HPDE6-E6E7 (cell line): ENCODE measurements at regions not wholly inside any gene's neighbourhood (a gene's known extent, or its start where the extent isn't known, plus 50 kb on each side); places are given as distances from the start of the nearest gene placed in this dataset.
"Not testable (repeated sequence)": the region's sequence is repeated elsewhere in the genome, so short reads cannot be mapped to it uniquely, and the experiment has no call there.

ENCODE experiments used
- DNase-seq: peaks from one replicate; pipeline ENCODE4 v3.0.0; 2011; ENCODE audit warnings: missing footprints; ENCODE audit errors: extremely low spot score

DNA sequence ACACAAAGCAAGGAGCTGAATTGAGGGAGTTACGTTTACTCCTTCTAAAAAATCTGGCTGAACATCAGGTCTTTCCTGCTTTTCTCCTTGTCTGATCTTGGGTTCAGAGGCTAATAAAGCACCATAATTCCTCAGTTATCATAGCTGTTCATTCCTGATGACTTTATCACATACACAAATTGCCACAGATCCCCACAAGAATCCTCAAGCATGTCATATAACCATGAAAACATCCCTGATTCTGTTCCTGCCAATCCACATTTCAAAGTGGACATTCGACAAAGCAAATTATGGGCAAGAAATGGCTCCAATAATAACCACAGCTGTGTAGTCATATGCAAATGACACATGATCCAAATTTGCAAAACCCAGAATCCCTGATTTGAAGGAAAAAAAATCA, 321.3 kb downstream of the MEX3B start:
- no peak for DNase-seq

DNA sequence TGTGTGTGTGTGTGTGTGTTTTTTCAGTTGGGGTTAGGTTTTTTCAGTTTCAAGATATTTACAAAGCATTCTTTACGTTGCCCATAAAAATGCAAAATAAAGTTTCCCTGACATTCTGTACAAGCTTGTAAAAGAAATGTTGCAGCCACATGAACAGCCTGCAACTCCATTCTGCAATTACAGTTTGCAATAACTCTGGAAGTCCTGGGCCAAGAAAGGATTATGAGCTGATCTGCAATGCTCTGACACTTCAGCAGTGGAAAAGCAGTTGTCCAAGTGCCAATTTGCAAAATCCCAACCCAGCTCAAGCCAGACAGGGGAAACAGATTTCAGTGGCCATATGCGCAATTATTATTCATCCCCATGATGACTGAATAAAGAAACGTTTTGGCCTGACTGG, 322.1 kb downstream of the MEX3B start:
- DNase-seq, result no peak

DNA sequence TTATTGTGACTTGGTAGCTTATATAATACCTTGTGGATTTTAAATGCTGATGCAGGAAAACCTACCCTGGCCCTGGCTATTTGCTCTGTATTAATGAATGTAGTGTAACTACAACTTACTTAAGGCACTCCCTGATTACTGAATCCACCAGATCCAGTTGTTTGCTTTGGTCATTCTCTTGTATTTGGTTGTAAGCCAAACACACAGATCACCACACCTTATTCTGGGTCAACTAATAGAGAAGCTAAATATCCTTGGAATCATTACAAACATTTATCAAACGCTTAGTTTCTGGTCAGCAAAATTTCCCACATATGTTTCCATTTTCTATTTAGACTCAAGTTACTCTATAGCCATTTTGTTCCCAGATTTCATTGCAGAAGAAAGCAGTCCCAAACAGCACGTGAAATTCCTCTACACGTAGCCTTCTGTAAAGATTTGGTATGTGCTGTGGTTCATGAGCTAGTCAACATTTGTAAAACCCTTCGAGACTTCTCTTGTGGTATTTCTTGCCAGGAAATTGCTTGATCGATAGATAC, 322.6 kb downstream of the MEX3B start:
- no peak for DNase-seq

DNA sequence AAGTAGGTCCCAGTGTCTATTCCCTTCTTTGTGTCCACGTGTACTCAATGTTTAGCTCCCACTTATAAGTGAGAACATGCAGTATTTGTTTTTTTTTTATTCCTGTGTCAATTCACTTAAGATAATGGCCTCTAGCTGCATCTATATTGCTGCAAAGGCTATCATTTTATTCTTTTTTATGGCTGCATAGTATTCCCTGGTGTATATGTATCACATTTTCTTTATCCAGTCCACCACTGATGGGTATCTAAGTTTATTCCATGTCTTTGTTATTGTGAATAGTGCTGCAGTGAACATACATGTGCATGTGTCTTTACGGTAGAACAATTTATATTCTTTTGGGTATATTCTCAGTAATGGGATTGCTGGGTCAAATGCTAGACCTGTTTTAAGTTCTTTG, 329.4 kb downstream of the MEX3B start:
- not testable (repeated sequence) for DNase-seq

DNA sequence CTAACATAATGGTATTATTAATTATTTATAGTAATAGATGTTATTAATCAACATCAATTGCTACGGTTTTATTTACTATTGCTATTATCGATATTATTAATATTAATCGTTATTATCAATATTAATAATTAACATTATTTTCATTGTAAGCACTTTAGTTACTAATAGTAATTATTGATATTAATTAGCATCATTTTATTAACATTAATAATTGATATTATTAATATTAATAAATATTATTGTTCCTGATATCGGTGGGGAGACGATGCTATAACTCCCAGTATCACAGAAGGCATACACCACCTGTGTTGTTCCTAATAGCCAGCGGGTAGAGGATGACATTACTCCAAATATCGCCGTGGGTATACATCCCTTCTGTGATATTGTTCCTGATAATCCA, 335.5 kb downstream of the MEX3B start:
- DNase-seq, result no peak

DNA sequence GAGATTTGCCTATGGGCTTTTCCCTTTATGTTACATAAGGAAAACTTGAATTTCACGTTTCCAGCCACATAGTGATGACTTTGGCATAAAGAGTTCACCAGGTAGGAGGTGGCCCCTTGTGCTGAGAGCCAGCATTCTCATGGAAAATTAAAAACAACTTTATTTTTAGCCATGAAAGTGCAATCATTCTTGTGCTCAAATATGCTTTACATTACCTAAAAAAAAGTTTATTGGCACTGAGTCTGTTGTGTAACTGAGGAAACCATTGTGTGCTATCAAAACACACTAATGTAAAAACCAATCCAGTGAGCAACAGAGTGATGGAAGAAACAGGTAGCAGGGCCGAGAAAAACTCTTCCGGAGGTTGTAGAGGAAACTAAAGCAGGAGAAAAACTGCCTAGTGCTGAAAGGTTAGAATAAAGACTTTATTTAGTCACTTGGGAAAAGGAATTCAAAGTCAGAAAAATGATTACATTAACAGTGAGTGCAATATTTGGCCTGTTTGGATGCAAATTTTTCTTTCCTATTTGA, 332.9 kb upstream of the TMC3 start:
- DNase-seq, result not testable (repeated sequence)

DNA sequence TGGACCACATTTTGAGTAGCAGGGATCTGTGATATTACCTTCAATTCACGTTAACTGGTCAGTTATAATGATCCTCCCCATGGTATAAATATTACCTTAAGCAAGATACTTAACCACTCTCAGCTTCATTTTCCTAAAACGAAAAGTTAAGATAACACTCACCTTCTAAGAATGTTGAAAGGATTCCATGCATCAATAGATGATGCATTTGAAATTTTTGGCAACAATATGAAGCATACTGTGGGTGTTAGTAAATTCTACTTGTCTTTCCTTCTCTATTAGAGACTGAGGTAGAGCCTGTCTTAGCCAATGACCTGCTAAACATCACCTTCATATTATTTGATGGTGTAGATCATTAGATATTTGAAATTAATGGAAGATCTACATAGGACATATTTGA, 331.7 kb upstream of the TMC3 start:
- DNase-seq, result not testable (repeated sequence)

DNA sequence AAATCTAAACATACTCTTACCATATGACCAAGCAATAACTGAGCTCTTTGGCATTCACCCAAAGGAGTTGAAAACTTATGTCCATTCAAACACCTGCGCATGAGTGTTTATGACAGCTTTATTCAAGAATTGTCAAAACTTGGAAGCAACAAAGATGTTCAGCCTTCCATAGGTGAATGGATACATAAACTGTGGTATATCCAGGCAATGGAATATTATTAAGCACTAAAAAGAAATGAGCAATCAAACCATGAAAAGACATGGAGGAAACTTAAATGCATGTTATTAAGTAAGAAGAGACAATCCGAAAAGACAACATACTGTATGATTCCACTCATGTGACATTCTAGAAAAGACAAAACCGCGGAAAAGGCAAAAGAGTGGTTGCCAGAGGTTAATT, 312.0 kb upstream of the TMC3 start:
- DNase-seq, result no peak

DNA sequence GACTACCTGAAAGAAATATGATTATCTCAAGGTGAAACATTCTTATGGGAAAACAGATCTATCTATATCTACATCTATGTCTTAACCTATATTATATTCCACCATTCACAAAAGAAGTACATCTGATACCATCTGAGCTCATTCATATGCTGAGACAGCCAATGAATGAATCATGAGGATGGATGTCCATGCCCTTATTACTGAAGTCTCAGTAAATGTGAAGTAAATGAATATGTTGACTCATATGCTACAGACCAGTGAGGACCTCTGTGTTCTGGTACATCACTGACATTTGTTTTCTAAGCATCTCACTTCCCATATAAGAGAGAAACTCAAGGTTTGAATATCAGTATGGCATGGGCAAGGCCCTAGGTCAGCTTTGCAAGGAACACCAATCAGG, 311.2 kb upstream of the TMC3 start:
- no peak for DNase-seq

DNA sequence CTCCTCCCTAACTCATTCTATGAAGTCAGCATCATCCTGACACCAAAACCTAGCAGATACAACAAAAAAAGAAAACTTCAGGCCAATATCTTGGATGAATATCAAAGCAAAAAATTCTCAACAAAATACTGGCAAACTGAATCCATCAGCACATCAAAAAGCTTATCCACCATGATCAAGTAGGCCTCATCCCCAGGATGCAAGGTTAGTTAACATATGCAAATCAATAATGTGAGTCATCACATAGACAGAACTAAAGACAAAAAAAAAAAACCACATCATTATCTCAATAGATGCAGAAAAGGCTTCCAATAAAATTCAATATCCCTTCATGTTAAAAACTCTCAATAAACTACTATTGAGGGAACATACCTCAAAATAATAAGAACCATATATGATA, 306.8 kb upstream of the TMC3 start:
- DNase-seq, result no peak

DNA sequence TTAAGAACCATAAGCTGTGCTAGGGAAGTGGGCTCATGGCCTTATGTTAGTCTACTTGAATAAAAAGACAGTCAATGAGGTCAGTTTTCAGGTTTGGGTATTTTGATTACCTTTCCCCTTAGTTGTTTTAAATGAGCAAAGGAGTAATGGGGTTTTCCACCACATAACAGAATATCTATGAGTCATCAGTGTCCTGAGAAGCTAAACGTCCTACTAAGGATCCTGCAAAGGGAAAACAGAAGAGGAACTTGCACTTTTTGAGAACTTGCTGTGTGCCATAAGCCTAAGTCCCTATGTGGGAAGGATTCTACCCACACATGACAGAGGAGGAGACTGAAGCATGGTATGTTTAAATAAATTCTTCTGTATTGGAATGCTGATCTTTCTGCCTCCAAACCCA, 292.8 kb upstream of the TMC3 start:
- DNase-seq, result no peak

DNA sequence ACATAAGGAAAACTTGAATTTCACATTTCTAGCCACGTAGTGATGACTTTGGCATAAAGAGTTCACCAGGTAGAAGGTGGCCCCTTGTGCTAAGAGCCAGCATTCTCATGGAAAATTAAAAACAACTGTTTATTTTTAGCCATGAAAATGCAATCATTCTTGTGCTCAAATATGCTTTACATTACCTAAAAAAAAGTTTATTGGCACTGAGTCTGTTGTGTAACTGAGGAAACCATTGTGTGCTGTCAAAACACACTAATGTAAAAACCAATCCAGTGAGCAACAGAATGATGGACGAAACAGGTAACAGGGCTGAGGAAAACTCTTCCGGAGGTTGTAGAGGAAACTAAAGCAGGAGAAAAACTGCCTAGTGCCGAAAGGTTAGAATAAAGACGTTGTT, 287.0 kb upstream of the TMC3 start:
- no peak for DNase-seq

DNA sequence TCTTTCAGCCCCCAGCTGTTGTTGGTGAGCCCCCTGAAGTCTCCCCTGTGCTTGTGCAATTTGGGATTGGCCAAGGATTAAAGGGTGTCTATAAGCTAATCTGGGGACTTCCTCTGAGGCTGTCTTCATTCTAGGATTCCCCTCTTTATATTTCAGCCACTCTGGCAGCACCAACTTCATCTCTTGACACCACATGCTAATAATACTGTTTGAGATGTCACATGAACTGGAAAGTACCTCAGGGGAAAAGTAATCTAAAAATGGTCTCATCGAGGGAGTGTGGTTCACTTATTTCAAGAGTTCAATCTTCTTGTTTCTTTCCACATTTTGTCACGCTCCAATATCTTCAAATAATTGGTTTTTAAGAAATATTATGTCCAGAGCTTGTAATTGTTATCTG, 279.2 kb upstream of the TMC3 start:
- no peak for DNase-seq

DNA sequence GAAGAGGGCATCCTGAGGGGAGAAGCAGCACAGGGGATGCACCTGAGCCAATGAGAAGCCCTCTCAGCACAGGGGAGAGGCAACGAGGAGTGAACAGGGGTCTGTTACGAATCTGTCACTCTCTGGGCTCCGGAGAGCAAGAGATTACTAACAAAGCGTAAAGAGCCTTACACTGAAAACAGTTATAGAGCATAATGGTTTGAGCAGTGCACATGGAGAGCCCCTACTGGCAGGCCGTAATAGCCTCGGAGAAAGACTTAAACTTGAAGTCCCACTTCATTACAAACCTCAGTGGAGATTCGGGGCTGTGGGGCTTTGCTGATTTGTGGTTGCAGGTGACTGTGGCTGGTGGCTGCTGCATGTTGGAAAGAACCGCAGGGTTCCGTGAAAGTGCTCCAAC, 271.5 kb upstream of the TMC3 start:
- DNase-seq, result no peak

DNA sequence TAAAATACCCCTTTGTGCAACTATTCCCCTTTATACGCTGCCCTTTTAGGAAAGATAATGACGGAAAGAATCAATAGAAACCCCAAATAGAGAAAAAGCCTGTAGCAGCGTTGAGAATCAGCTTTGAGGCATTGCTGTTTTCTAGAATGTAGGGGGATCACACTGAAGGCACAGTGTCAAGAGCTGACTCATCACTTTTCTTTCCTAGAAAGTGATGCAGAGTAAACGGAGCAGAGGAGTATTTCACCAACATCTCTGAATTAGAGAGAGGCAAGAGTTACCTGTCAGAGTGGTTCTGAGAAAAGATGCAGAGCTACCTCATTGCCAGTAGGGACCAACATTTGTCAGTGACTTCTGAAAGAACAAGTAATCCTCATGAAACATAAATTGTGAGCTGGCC, 269.8 kb upstream of the TMC3 start:
- no peak for DNase-seq

DNA sequence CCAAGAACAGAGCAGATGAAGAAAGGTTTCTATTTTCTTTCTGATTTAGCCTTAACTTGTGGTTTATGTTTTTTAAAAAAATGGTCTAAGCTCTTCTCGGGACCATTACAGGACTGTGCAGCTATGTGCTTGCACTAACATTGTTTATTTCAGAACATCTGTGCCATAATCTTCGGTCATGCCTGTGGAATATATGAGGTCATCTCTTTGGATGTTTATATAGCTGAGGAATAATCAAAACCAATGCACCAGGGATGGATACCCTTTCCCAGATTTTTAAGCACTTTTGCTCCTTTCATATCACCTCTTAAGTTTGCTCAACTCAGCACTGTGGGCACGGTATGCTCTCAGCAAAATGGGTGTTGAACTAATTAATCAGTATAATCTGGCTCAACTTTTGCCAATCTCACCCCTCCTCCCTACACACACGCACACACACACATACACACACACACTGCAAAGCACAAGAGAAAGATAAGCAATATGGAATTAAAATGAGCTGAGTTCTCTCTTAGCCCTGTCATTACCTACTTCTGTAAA, 268.5 kb upstream of the TMC3 start:
- DNase-seq, result no peak

DNA sequence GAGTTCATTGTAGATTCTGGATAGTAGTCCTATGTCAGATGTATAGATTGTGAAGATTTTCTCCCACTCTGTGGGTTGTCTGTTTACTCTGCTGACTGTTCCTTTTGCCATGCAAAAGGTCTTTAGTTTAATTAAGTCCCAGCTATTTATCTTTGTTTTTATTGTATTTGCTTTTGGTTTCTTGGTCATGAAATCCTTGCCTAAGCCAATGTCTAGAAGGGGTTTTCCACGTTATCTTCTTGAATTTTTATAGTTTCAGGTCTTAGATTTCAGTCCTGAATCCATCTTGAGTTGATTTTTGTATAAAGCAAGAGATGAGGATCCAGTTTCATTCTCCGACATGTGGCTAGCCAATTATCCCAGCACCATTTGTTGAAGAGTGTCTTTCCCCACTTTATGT, 262.1 kb upstream of the TMC3 start:
- not testable (repeated sequence) for DNase-seq

DNA sequence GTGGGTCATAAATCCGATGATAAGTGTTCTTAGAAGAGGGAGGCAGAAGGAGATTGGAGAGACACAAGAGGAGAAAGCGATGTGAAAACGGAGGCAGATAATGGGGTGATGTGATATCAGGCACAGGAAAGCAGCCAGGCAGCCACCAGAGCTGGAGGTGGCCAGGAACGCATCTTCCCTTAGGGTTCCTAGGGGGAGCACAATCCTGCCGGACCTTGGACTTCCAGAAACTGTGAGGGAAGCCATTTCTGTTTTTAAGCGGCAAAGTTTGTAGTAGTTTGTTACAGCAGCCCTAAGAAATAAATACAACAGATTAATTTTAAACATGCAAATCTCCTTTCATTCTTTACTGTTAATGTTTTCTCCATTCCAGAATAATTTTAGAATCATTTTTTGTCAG, 259.9 kb upstream of the TMC3 start:
- no peak for DNase-seq

DNA sequence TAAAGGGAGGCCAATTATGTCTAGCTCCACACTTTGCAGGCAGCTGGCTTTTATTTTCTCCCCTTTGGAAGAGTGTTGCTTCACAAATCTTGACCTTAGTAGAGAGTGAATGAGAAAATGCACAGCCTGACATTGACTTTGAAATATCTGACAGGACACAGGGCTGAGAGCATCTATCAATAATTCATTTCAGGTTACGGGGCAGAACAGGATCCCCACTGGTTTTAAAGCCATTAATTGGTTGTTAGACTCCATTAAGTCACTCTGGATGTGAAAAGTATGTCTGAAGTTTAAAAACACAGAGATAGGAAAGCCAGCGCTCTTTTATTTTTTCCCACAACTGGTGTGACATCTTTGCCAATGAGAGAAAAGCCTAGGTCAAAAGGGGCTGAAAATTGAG, 251.9 kb upstream of the TMC3 start:
- DNase-seq, result no peak

DNA sequence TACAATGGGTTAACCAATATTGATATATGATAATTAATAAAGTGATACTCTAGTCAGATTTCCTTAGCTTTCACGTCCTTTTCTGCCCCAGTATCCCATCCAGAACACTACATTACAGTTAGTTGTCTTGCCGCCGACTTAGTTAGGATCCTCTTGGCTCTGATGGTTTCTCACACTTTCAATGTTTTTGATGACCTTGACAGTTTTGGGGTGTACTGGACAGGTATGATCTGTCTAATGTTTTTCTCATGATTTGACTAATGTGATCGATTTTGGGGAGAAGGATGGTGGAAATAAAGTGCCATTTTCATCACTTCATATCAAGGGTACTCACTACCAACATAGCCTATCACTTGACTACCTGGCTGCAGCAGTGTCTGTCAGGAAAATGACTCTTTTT, 245.0 kb upstream of the TMC3 start:
- no peak for DNase-seq

DNA sequence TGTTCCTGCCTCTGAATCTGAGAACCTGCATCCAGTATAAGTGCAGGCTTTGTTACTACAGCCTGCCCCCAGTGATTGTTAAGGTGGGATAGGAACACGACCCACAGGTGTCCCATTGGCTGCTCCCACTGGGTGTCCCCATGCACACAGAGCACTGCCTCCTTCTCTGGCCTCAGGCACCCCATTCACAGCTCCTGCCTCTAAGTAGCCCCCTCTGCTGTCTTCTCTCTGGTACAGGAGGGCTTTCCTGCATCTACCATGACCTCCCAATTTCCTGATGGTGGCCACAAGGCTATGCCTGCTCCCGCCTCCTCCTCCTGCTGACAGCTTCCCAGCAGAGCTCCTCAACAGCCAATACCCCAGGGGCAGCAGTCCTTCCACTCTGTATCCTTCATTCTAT, 238.6 kb upstream of the TMC3 start:
- no peak for DNase-seq

DNA sequence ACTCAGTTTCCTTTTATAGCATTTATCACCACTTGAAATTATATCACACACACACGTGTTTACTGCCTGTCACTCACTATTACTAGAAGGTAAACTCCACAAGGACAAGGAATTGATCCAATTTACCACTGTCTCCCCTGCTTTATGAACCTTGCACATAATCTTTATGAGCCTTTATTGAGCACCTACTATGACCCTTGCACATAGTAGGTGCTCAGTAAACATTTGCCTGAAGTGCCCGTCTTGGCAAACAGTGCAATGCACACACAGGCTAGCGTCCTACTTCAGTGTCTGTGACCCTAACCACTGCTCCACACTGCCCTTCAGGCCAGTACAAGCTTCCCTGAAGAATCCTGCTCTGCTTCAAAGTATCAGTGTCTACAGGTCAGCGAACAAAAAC, 237.7 kb upstream of the TMC3 start:
- no peak for DNase-seq

DNA sequence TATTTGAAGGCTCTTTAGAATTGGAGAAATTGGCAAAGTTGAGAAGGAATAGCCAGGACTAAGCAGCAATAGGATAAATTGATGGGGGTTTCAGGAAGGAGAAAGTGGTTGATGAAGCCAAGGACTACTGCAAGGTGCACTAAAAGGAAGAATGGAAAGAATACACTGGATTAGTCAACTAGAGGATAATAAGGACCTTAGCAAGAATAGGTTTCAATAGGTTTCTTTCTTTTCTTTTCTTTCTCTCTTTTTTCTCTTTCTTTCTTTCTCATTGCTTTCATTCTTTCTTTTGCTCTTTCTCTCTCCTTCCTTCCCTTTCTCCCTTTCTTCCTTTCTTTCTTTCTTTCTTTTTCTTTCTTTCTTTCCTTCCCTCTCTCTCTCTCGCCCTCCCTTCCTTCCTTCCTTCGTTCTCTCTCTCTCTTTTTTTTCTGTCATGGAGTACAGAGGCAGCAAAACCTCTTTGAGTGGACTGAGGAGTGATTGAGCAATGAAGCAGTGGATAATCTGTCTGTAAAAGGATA, 234.4 kb upstream of the TMC3 start:
- no peak for DNase-seq

DNA sequence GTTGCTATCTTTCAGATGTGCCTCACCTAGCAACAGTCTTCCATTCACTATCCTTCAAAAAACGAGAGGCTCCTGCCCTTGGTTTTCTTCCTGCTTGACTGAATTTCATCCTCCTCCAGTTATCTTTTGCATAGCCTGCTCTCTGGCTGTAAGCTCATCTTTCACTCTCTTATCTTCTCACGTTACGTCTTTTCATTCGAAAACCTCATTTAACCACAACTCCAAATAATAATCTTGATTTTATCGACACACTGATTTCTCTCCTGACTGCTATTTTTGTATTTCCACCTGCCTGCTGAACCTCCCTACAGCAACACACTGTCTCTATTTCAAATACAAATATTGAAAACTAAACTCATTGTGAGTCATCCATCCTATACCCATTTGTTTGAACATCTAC, 230.7 kb upstream of the TMC3 start:
- no peak for DNase-seq
